CD1c-positive myeloid dendritic cell (primary cell): ENCODE measurements at regions not wholly inside any gene's neighbourhood (a gene's known extent, or its start where the extent isn't known, plus 50 kb on each side); places are given as distances from the start of the nearest gene placed in this dataset.

Source experiments
- DNase-seq: peaks from one replicate; pipeline ENCODE4 v3.0.0-alpha.2; 2016; ENCODE audit errors: extremely low spot score

- no peak for DNase-seq
Observed at GRCh38 chr1:244346972-244347618, 104.6 kb downstream of the ADSS2 start.

DNA sequence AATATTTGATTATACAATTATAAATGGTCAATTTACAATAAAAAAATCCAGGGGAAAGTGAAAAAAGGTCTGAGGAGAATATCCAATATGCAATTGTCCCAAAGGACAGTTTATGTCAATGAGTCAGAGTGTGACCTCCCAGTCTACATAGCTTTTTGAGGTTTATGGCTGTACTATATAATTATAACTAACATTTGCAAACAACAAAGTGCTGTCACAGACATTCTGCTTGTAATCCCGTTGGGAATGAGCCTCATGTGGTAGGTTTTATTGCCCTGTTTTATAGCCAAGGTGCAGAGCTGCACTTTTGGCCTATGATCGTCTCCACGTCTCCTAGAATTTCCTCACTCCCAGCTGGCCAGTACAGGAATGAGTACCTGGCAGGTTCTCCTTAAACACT, 103.8 kb downstream of the ADSS2 start:
- no peak for DNase-seq

GRCh38 chr1:244349103-244349531, 102.6 kb downstream of the ADSS2 start:
- DNase-seq = peak; percentile 62

GRCh38 chr1:244349581-244350001, 102.1 kb downstream of the ADSS2 start:
- no peak for DNase-seq

- DNase-seq = peak; percentile 73
Observed at GRCh38 chr1:244350027-244350426, 101.7 kb downstream of the ADSS2 start.

DNA sequence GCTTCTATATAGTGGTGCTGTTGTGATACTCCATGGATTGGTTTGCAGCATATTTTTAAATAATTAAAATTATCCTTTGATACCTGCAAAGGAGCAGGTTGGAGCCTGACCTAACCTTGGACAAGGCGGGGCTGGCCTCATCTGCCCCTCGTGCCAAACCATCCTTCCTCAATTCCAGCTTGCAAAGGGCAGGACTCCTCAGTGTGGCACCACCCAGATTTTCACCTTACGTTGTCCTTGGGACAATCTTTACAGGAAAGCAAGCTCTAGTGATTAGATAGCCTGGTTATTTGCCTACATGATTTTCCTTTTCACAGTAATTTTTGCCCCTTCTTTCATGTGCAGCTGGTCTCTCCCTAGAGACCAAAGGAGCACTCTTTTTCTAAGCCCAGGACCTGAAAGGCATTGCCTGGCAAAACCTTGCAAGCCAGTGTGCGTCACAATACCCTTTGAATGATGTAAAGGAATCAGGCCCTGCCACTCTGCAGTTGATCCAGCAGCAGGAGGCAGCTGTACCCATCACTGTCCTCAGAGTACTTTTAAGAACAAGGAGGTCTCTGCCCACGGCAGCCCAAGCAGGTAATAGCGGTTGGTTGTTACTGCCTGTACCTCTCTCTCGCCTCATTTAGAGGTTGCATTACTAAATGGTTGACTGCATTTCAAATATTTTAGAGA, 99.4 kb downstream of the ADSS2 start:
- no peak for DNase-seq

GRCh38 chr1:244353551-244354091, 98.1 kb downstream of the ADSS2 start:
- DNase-seq = peak; percentile 98

GRCh38 chr1:244354810-244355278, 96.9 kb downstream of the ADSS2 start:
- DNase-seq = peak; percentile 8

GRCh38 chr1:244356376-244356775, 95.3 kb downstream of the ADSS2 start:
- no peak for DNase-seq
